Gastroesophageal sphincter (tissue), 4 donors: ENCODE measurements at regions not wholly inside any gene's neighbourhood (a gene's known extent, or its start where the extent isn't known, plus 50 kb on each side); places are given as distances from the start of the nearest gene placed in this dataset.
"Not testable (repeated sequence)": the region's sequence is repeated elsewhere in the genome, so short reads cannot be mapped to it uniquely, and the experiment has no call there.

Source experiments
- ATAC-seq: fragments of 150-250 bp; one replicate; pipeline ENCODE4 v1.9.1; 2016; ENCODE audit warnings: mild to moderate bottlenecking, moderate library complexity
- H3K27ac ChIP-seq, 4 donors: fragments of 200-600 bp; sonication (generic) in 3 of 4; 1 replicate in 3 of 4; 2 replicates in 1 of 4; pipeline ENCODE4 v1.5.1; 2016 to 2019
- H3K27me3 ChIP-seq: fragments of 200-600 bp; sonication (generic); one replicate; pipeline ENCODE4 v1.5.1; 2019
- H3K36me3 ChIP-seq, 2 donors: fragments of 200-600 bp; sonication (generic); one replicate each; pipeline ENCODE4 v1.5.1; 2019; ENCODE audit warnings: control low read depth in 1 of 2
- H3K4me1 ChIP-seq, 3 donors: fragments of 200-600 bp; sonication (generic); 1 replicate in 2 of 3; 2 replicates in 1 of 3; pipeline ENCODE4 v1.5.1; 2016 to 2019; ENCODE audit warnings: control low read depth in 2 of 3
- H3K4me3 ChIP-seq, 2 donors: fragments of 200-600 bp; sonication (generic); one replicate each; pipeline ENCODE4 v1.5.1; 2019; ENCODE audit warnings: mild to moderate bottlenecking in 1 of 2, moderate library complexity in 1 of 2
- H3K9me3 ChIP-seq, 3 donors: fragments of 200-600 bp; sonication (generic); one replicate each; pipeline ENCODE4 v1.5.1; 2017 to 2019; ENCODE audit warnings: control low read depth in 2 of 3
- CTCF ChIP-seq, 4 experiments: fragments of 200-600 bp in 2 of 4; fragments of 450-650 bp in 2 of 4; sonication (generic) in 1 of 4; IDR thresholded peaks; one replicate each; pipeline ENCODE4 v1.5.1; 2017 to 2019; ENCODE audit warnings: antibody characterized with exemption in 4 of 4, mild to moderate bottlenecking in 2 of 4, moderate library complexity in 2 of 4
- EP300 ChIP-seq: sonication (generic); formaldehyde crosslinking; IDR thresholded peaks from one replicate; pipeline ENCODE4 v1.6.1; 2017; ENCODE audit warnings: antibody characterized with exemption, mild to moderate bottlenecking
- POLR2A ChIP-seq, 2 donors: fragments of 450-650 bp; IDR thresholded peaks; one replicate each; pipeline ENCODE4 v1.6.1; 2017; ENCODE audit warnings: antibody characterized with exemption in 2 of 2, mild to moderate bottlenecking in 2 of 2, moderate library complexity in 1 of 2
- POLR2AphosphoS5 ChIP-seq: sonication (generic); formaldehyde crosslinking; IDR thresholded peaks from one replicate; pipeline ENCODE4 v1.6.1; 2017; ENCODE audit warnings: antibody characterized with exemption
- WGBS, 2 donors: methylation state at CpG; one replicate each; pipeline ENCODE4 v1.1.5; 2018; ENCODE audit warnings: low coverage in 1 of 2; 5-methylcytosine and 5-hydroxymethylcytosine counted together

DNA sequence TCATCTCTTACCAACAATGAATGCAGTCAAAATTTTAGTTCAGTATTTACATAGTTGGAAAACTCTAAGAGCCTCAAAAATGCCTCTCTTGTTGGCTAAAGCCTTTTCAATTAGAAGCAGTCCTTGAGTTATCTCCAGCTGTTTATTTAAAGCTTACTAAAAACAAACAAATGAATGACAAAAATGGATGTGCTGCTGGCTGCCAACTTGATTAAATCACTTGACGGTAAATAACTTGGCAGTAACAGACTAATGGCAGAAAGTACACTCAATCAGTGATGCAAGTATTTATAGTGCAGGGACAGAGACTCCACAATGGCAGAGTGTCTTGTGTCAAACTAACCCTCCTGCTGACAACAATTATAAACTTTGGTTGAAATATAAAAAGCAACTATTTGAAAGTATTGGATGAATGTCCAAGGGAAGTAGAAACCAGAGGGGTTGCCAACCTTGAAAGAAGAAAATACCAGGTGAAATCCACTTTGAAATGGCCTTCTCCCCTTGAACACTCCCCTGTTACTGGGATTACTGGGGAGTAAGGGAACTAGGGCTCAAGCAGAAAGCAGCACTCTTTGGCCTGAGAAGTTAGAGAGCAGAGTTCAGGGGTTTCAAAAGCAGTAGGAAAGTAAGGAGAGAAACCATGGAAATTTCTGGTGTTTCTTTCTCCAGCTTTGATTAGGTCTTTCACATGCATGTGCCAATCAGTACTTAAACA, 245.2 kb upstream of the SPHKAP start:
- 11 to 36% methylated on average over 1 of the region's 1 CpG for WGBS, 2 donors
- H3K27ac ChIP-seq = no peak overlapping the region
- no peaks in the 10 kb centered on the region for H3K27me3 ChIP-seq
- H3K4me1 ChIP-seq = no peaks in the 10 kb centered on the region
- TF ChIP-seq POLR2A (IDR thresholded peaks at IDR 0.05) (no peak), POLR2AphosphoS5 (no peak), EP300 (no peak), CTCF (IDR thresholded peaks at IDR 0.05) (no peak)
- H3K9me3 ChIP-seq = peaks cover 0 to 22% (median 0%) of the 10 kb centered on the region in 3 donors
- H3K4me3 ChIP-seq = no peak overlapping the region
- no peak for ATAC-seq
- H3K36me3 ChIP-seq = no peaks in the 10 kb centered on the region

- ATAC-seq, H3K4me3 ChIP-seq: not testable (repeated sequence)
- 81 to 85% methylated on average over 5 to 9 of the region's 31 CpGs for WGBS, 2 donors
These were observed 244.0 kb upstream of the SPHKAP start for GRCh38 chr2:228425411-228426060.

GRCh38 chr2:228417956-228418355, 236.5 kb upstream of the SPHKAP start:
- Histone ChIP-seq H3K36me3 (no peaks in the 10 kb centered on the region), H3K27ac (no peak overlapping the region), H3K27me3 (no peaks in the 10 kb centered on the region), H3K4me3 (no peak overlapping the region), H3K9me3 (no peaks in the 10 kb centered on the region), H3K4me1 (no peaks in the 10 kb centered on the region)
- ATAC-seq = no peak
- TF ChIP-seq CTCF (IDR thresholded peaks at IDR 0.05) (no peak), POLR2A (IDR thresholded peaks at IDR 0.05) (no peak), EP300 (no peak), POLR2AphosphoS5 (no peak)
- WGBS, 2 donors = 18 to 25% methylated on average over 1 of the region's 1 CpG

More at GRCh38 chr2:228425411-228426060, 244.0 kb upstream of the SPHKAP start:
- not testable (repeated sequence) for H3K27me3 ChIP-seq, H3K27ac ChIP-seq, H3K4me1 ChIP-seq, H3K36me3 ChIP-seq
- peaks cover 0 to 22% (median 0%) of the 10 kb centered on the region in 3 donors for H3K9me3 ChIP-seq

GRCh38 chr2:228417526-228417925, 236.0 kb upstream of the SPHKAP start:
- no peaks in the 10 kb centered on the region for H3K36me3 ChIP-seq
- TF ChIP-seq POLR2AphosphoS5 (no peak), CTCF (IDR thresholded peaks at IDR 0.05) (no peak), POLR2A (IDR thresholded peaks at IDR 0.05) (no peak)
- no peak for ATAC-seq

GRCh38 chr2:228410061-228410460, 228.6 kb upstream of the SPHKAP start:
- WGBS, 2 donors = 90% methylated on average over 1 of the region's 1 CpG
- H3K4me1 ChIP-seq = no peaks in the 10 kb centered on the region
- no peak for TF ChIP-seq POLR2A (IDR thresholded peaks at IDR 0.05)
- TF ChIP-seq CTCF (IDR thresholded peaks at IDR 0.05) = no peak
- no peak for TF ChIP-seq EP300
- TF ChIP-seq POLR2AphosphoS5 = no peak

More at GRCh38 chr2:228417526-228417925, 236.0 kb upstream of the SPHKAP start:
- H3K9me3 ChIP-seq = no peaks in the 10 kb centered on the region
- H3K4me1 ChIP-seq = no peaks in the 10 kb centered on the region
- no peak overlapping the region for H3K27ac ChIP-seq
- H3K27me3 ChIP-seq = no peaks in the 10 kb centered on the region
- 13 to 58% methylated on average over 2 of the region's 2 CpGs for WGBS, 2 donors
- no peak overlapping the region for H3K4me3 ChIP-seq

More at GRCh38 chr2:228410061-228410460, 228.6 kb upstream of the SPHKAP start:
- Histone ChIP-seq H3K27me3 (no peaks in the 10 kb centered on the region), H3K9me3 (no peaks in the 10 kb centered on the region), H3K4me3 (no peak overlapping the region), H3K27ac (no peak overlapping the region), H3K36me3 (no peaks in the 10 kb centered on the region)
- no peak for ATAC-seq
